HG03432 (cell line): ENCODE measurements at regions not wholly inside any gene's neighbourhood (a gene's known extent, or its start where the extent isn't known, plus 50 kb on each side); places are given as distances from the start of the nearest gene placed in this dataset.

ENCODE experiments used
- ATAC-seq: cut with Tn5 transposase; IDR thresholded peaks from one replicate; pipeline ENCODE4 v1.9.1; 2021; ENCODE audit warnings: mild to moderate bottlenecking, moderate library complexity; ENCODE audit not compliant: unreplicated experiment

- no peak for ATAC-seq
Measured at GRCh38 chr12:34391771-34392581, 369.7 kb downstream of the ALG10 start.

GRCh38 chr12:34392741-34393085 lies 370.4 kb downstream of the ALG10 start:
- ATAC-seq, result no peak

GRCh38 chr12:34393086-34393820 lies 371.0 kb downstream of the ALG10 start:
- no peak for ATAC-seq

- no peak for ATAC-seq
Measured at GRCh38 chr12:34393821-34394150, 371.5 kb downstream of the ALG10 start.

- no peak for ATAC-seq
Measured at GRCh38 chr12:34394211-34395055, 372.1 kb downstream of the ALG10 start.

- ATAC-seq, result no peak
Measured at GRCh38 chr12:34395056-34396005, 373.0 kb downstream of the ALG10 start.

- no peak for ATAC-seq
Measured at GRCh38 chr12:34396006-34396860, 373.9 kb downstream of the ALG10 start.

- ATAC-seq, result no peak
Measured at GRCh38 chr12:34396861-34397590, 374.7 kb downstream of the ALG10 start.

- ATAC-seq, result no peak
Measured at GRCh38 chr12:34397591-34398365, 375.5 kb downstream of the ALG10 start.

GRCh38 chr12:34398366-34398705 lies 376.0 kb downstream of the ALG10 start:
- no peak for ATAC-seq

GRCh38 chr12:34398706-34399630 lies 376.7 kb downstream of the ALG10 start:
- no peak for ATAC-seq

GRCh38 chr12:34399631-34400410 lies 377.5 kb downstream of the ALG10 start:
- ATAC-seq, result no peak

- no peak for ATAC-seq
Measured at GRCh38 chr12:34400411-34400881, 378.1 kb downstream of the ALG10 start.

GRCh38 chr12:34400986-34401658 lies 378.8 kb downstream of the ALG10 start:
- ATAC-seq, result no peak

- no peak for ATAC-seq
Measured at GRCh38 chr12:34401659-34402227, 379.4 kb downstream of the ALG10 start.
